Osteocyte (in vitro differentiated cells): ENCODE measurements at regions not wholly inside any gene's neighbourhood (a gene's known extent, or its start where the extent isn't known, plus 50 kb on each side); places are given as distances from the start of the nearest gene placed in this dataset.

ENCODE experiments used
- DNase-seq: peaks from one replicate; pipeline ENCODE4 v3.0.0; 2021; ENCODE audit warnings: mixed read lengths; ENCODE audit not compliant: unreplicated experiment; ENCODE audit errors: extremely low spot score
- H3K27ac Mint-ChIP-seq: one replicate; pipeline ENCODE4 v1.8.0; 2021; ENCODE audit warnings: mild to moderate bottlenecking, mixed read lengths; ENCODE audit not compliant: unreplicated experiment
- H3K27me3 Mint-ChIP-seq: one replicate; pipeline ENCODE4 v1.8.0; 2021; ENCODE audit warnings: mixed read lengths; ENCODE audit not compliant: unreplicated experiment
- H3K36me3 Mint-ChIP-seq: one replicate; pipeline ENCODE4 v1.8.0; 2021; ENCODE audit warnings: mixed read lengths; ENCODE audit not compliant: unreplicated experiment
- H3K4me1 Mint-ChIP-seq: one replicate; pipeline ENCODE4 v1.8.0; 2021; ENCODE audit warnings: mixed read lengths; ENCODE audit not compliant: unreplicated experiment
- H3K4me3 Mint-ChIP-seq: one replicate; pipeline ENCODE4 v1.8.0; 2021; ENCODE audit warnings: mild to moderate bottlenecking, moderate library complexity, mixed read lengths; ENCODE audit not compliant: unreplicated experiment
- H3K9me3 Mint-ChIP-seq: one replicate; pipeline ENCODE4 v1.8.0; 2021; ENCODE audit warnings: mixed read lengths; ENCODE audit not compliant: unreplicated experiment
- TF ChIP-seq, protein P1 (sequence below): fragments of 200-600 bp; sonication (generic); IDR thresholded peaks from 2 replicates; pipeline ENCODE4 v1.5.0; 2021; ENCODE audit warnings: antibody characterized with exemption, mild to moderate bottlenecking, moderate library complexity

DNA sequence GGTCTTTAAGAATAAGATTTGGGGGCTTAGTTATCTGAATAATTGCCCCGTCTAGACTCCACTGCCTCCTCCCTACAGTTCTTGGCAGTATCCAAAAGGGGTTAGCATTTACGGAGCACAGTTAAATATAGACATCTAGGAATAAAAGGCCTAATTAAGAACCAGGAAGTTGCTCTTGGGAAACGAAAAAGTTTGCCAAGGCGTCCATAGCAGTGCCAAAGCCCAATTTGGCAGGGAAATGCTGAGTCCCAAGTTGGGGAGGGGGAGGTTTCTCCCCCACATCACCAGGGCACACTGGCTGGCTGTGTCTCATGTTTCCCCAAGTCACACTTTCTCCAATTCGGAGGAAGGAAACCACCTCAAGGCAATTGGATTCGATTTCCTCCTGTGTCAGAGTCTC is 338.7 kb downstream of the FBXW7 start:
- TF ChIP-seq, protein P1, sequence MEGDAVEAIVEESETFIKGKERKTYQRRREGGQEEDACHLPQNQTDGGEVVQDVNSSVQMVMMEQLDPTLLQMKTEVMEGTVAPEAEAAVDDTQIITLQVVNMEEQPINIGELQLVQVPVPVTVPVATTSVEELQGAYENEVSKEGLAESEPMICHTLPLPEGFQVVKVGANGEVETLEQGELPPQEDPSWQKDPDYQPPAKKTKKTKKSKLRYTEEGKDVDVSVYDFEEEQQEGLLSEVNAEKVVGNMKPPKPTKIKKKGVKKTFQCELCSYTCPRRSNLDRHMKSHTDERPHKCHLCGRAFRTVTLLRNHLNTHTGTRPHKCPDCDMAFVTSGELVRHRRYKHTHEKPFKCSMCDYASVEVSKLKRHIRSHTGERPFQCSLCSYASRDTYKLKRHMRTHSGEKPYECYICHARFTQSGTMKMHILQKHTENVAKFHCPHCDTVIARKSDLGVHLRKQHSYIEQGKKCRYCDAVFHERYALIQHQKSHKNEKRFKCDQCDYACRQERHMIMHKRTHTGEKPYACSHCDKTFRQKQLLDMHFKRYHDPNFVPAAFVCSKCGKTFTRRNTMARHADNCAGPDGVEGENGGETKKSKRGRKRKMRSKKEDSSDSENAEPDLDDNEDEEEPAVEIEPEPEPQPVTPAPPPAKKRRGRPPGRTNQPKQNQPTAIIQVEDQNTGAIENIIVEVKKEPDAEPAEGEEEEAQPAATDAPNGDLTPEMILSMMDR = no peak
- no peak for DNase-seq
- no peak overlapping the region for H3K27ac Mint-ChIP-seq
- no peak overlapping the region for H3K4me3 Mint-ChIP-seq
- no peaks in the 10 kb centered on the region for H3K36me3 Mint-ChIP-seq
- no peaks in the 10 kb centered on the region for H3K9me3 Mint-ChIP-seq
- no peaks in the 10 kb centered on the region for H3K4me1 Mint-ChIP-seq
- H3K27me3 Mint-ChIP-seq = peaks cover 17% of the 10 kb centered on the region

DNA sequence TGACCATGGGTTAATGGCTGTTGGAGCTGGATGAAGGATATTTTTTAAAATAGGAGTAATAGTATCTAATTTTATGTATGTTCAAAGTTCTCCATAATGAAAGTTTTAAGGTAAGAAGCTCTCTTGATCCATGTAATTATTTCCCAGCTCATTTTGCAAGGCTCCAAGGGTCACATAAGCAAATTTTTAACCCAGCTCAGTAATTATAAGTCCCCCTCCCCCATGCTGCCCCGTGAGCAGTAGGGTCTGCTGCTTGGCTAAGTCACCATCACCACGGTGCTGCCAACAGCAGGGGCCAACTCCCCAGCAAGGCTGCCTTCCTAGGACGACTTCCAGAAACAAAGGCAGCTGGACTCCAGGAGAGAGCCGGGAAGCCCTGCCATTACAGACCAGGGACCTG is 340.0 kb downstream of the FBXW7 start:
- no peak overlapping the region for H3K27ac Mint-ChIP-seq
- H3K9me3 Mint-ChIP-seq = no peaks in the 10 kb centered on the region
- TF ChIP-seq, protein P1 = no peak
- no peak overlapping the region for H3K4me3 Mint-ChIP-seq
- peaks cover 13% of the 10 kb centered on the region for H3K27me3 Mint-ChIP-seq
- DNase-seq = no peak
- no peaks in the 10 kb centered on the region for H3K36me3 Mint-ChIP-seq
- H3K4me1 Mint-ChIP-seq = no peaks in the 10 kb centered on the region

DNA sequence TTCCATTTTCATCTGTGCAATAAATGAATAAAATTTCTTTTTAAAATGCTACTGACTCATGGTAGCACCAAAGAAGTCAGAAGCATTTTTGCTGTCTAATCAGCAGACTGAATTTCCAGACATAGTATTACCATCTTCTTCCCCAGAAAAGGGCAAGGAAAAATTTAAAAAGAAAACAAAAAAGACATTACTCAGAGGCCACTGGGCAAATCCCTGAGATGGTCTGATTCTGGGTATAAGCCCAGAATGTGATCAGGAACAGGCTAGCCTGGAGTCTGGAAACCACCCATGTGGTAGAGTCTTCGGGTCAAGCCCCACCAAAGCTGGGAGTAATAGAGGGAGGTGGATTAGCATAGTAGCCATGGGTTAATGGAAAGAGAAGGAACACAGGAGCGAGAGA is 342.8 kb downstream of the FBXW7 start:
- Mint-ChIP-seq H3K36me3 (no peaks in the 10 kb centered on the region), H3K9me3 (no peaks in the 10 kb centered on the region), H3K4me1 (no peaks in the 10 kb centered on the region), H3K4me3 (no peak overlapping the region), H3K27ac (no peak overlapping the region), H3K27me3 (peaks cover 4% of the 10 kb centered on the region)
- TF ChIP-seq, protein P1 = no peak
- DNase-seq = no peak

DNA sequence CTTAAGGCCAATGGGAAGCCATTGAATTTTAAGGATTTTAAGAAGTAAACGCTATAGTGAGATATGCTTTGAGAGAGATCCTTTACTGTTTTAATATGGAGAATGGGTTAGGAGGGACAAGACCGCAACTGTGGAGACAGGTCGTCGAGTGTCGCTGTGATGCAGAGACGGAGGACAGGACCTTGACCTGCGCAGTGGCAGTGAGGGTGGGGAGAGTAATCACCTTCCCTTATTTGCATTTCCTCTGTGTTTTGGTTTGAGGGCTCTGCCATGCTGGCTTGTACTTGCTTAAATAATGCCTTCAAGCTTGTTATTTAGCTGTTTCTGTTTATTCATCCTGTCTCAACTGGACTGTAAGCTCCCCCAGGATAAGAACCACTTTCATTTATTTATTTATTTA is 345.0 kb downstream of the FBXW7 start:
- H3K27me3 Mint-ChIP-seq = peaks cover 4% of the 10 kb centered on the region
- no peaks in the 10 kb centered on the region for H3K9me3 Mint-ChIP-seq
- no peak overlapping the region for H3K27ac Mint-ChIP-seq
- H3K36me3 Mint-ChIP-seq = no peaks in the 10 kb centered on the region
- TF ChIP-seq, protein P1 = no peak
- H3K4me3 Mint-ChIP-seq = no peak overlapping the region
- DNase-seq = no peak
- no peaks in the 10 kb centered on the region for H3K4me1 Mint-ChIP-seq

DNA sequence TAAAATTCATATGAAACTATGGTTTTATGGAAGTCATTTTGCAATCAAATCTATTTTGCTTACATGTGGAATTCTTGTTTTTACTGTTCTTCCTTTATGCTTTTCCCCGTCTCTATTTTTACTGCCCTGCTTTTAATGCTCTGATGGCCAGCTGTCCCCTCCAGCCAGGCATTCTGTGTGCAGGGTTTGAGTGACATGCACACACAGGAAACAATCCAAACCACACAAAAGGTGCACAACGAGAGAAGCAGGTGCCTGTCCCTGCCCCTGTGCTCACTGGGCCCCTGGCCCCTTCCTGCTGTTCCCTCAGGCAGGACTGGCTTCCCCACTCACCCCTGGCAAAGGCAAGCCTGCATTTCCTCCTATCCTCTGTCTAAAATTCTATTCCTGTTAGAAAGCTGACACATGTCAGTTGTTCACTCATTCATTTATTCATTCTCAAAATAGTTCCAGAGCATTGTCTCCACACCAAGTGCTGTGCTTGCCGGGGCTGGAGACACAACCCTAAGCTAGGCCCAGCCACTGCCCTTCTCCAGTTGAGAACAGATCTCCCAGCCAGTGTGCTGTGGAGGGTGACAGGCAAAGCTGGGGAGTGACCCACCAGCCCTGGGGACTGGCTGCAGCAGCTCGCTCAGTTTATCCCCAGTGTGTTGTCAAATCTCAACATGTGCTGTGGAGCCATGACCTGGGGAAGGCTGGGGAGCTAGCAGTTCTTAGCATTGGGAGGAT is 346.3 kb downstream of the FBXW7 start:
- no peaks in the 10 kb centered on the region for H3K36me3 Mint-ChIP-seq
- no peak for DNase-seq
- H3K4me1 Mint-ChIP-seq = no peaks in the 10 kb centered on the region
- H3K27ac Mint-ChIP-seq = no peak overlapping the region
- no peak overlapping the region for H3K4me3 Mint-ChIP-seq
- TF ChIP-seq, protein P1 = no peak
- no peaks in the 10 kb centered on the region for H3K9me3 Mint-ChIP-seq
- H3K27me3 Mint-ChIP-seq = peaks cover 6% of the 10 kb centered on the region
